CD4-positive, CD25-positive, alpha-beta regulatory T cell (primary cell): ENCODE measurements at regions not wholly inside any gene's neighbourhood (a gene's known extent, or its start where the extent isn't known, plus 50 kb on each side); places are given as distances from the start of the nearest gene placed in this dataset.

Experiments
- ATAC-seq, 2 donors: fragments of 150-1000 bp; cut with Tn5 transposase; one replicate each; pipeline ENCODE4 v1.10.0; 2021; ENCODE audit warnings: low read depth in 2 of 2, moderate number of reproducible peaks in 2 of 2, moderate library complexity in 1 of 2
- DNase-seq, 3 donors: peaks; one replicate each; pipeline versions ENCODE4 v3.0.0 to v3.0.0-alpha.2; 2012 to 2022; ENCODE audit warnings: mixed read lengths in 1 of 3
- H3K27ac ChIP-seq: one replicate; pipeline ENCODE4 v1.7.0; 2013; ENCODE audit warnings: mild to moderate bottlenecking, low read length; ENCODE audit not compliant: insufficient read depth, poor library complexity, severe bottlenecking
- H3K27me3 ChIP-seq: one replicate; pipeline ENCODE4 v1.7.0; 2013; ENCODE audit warnings: low read length; ENCODE audit not compliant: control insufficient read depth, insufficient read depth
- H3K36me3 ChIP-seq: one replicate; pipeline ENCODE4 v1.7.0; 2013; ENCODE audit warnings: mild to moderate bottlenecking, low read length, moderate library complexity; ENCODE audit not compliant: control insufficient read depth, insufficient read depth
- H3K4me1 ChIP-seq: 2 replicates; pipeline ENCODE4 v1.7.0; 2013; ENCODE audit warnings: mild to moderate bottlenecking, low read length; ENCODE audit not compliant: insufficient read depth, control insufficient read depth, poor library complexity, severe bottlenecking
- H3K4me3 ChIP-seq: one replicate; pipeline ENCODE4 v1.7.0; 2013; ENCODE audit warnings: low read depth, mild to moderate bottlenecking, low read length, moderate library complexity
- H3K9me3 ChIP-seq, 2 experiments: 1 replicate in 1 of 2; 2 replicates in 1 of 2; pipeline ENCODE4 v1.7.0; 2013; ENCODE audit warnings: low read length in 2 of 2, mild to moderate bottlenecking in 1 of 2, moderate library complexity in 1 of 2; ENCODE audit not compliant: control insufficient read depth in 2 of 2
- H3K27ac Mint-ChIP-seq, 3 donors: one replicate each; pipeline ENCODE4 v1.8.0; 2020 to 2022; ENCODE audit warnings: mild to moderate bottlenecking in 3 of 3, mixed read lengths in 3 of 3, moderate library complexity in 2 of 3
- H3K27me3 Mint-ChIP-seq: one replicate; pipeline ENCODE4 v1.8.0; 2022; ENCODE audit warnings: mild to moderate bottlenecking, mixed read lengths
- H3K36me3 Mint-ChIP-seq: one replicate; pipeline ENCODE4 v1.8.0; 2020; ENCODE audit warnings: mixed read lengths
- H3K4me1 Mint-ChIP-seq, 4 donors: one replicate each; pipeline ENCODE4 v1.8.0; 2020 to 2022; ENCODE audit warnings: mixed read lengths in 4 of 4, mild to moderate bottlenecking in 1 of 4
- H3K4me3 Mint-ChIP-seq, 4 donors: one replicate each; pipeline ENCODE4 v1.8.0; 2020 to 2022; ENCODE audit warnings: mild to moderate bottlenecking in 4 of 4, mixed read lengths in 4 of 4, moderate library complexity in 3 of 4
- H3K9me3 Mint-ChIP-seq, 7 donors: one replicate each; pipeline ENCODE4 v1.8.0; 2020 to 2022; ENCODE audit warnings: mixed read lengths in 7 of 7, mild to moderate bottlenecking in 3 of 7, moderate library complexity in 2 of 7

- Mint-ChIP-seq H3K4me1 (no peaks in the 10 kb centered on the region), H3K9me3 (no peaks in the 10 kb centered on the region), H3K4me3 (no peak overlapping the region), H3K27me3 (no peaks in the 10 kb centered on the region), H3K27ac (no peak overlapping the region), H3K36me3 (peaks cover 3% of the 10 kb centered on the region)
- Histone ChIP-seq H3K4me1 (no peaks in the 10 kb centered on the region), H3K4me3 (no peak overlapping the region), H3K9me3 (no peaks in the 10 kb centered on the region), H3K27me3 (no peaks in the 10 kb centered on the region), H3K36me3 (no peaks in the 10 kb centered on the region), H3K27ac (no peak overlapping the region)
- no peak for DNase-seq
- no peak for ATAC-seq
These were observed 363.0 kb downstream of the SETD4 start for GRCh38 chr21:35697321-35697808.

GRCh38 chr21:35696644-35697043, 363.7 kb downstream of the SETD4 start:
- Mint-ChIP-seq H3K9me3 (peaks cover 0 to 1% (median 0%) of the 10 kb centered on the region in 7 donors), H3K36me3 (peaks cover 3% of the 10 kb centered on the region), H3K27me3 (peaks cover 4% of the 10 kb centered on the region), H3K27ac (no peak overlapping the region), H3K4me3 (no peak overlapping the region), H3K4me1 (no peaks in the 10 kb centered on the region)
- ATAC-seq = no peak
- Histone ChIP-seq H3K36me3 (no peaks in the 10 kb centered on the region), H3K9me3 (no peaks in the 10 kb centered on the region), H3K4me1 (no peaks in the 10 kb centered on the region), H3K4me3 (no peak overlapping the region), H3K27me3 (no peaks in the 10 kb centered on the region), H3K27ac (no peak overlapping the region)
- DNase-seq = no peak

- no peaks in the 10 kb centered on the region for H3K9me3 ChIP-seq
- no peak overlapping the region for H3K4me3 Mint-ChIP-seq
- no peak overlapping the region for H3K4me3 ChIP-seq
- no peak for DNase-seq
- H3K27ac Mint-ChIP-seq = no peak overlapping the region
- H3K27me3 ChIP-seq = peaks cover 9% of the 10 kb centered on the region
- no peak for ATAC-seq
- no peaks in the 10 kb centered on the region for H3K4me1 Mint-ChIP-seq
- peaks cover 0 to 1% (median 0%) of the 10 kb centered on the region in 7 donors for H3K9me3 Mint-ChIP-seq
- no peaks in the 10 kb centered on the region for H3K36me3 ChIP-seq
- no peaks in the 10 kb centered on the region for H3K4me1 ChIP-seq
- H3K27me3 Mint-ChIP-seq = peaks cover 4% of the 10 kb centered on the region
- no peak overlapping the region for H3K27ac ChIP-seq
- no peaks in the 10 kb centered on the region for H3K36me3 Mint-ChIP-seq
These were observed 368.0 kb downstream of the SETD4 start for GRCh38 chr21:35692311-35692710.

GRCh38 chr21:35690436-35690835, 369.9 kb downstream of the SETD4 start:
- no peak for DNase-seq
- H3K36me3 ChIP-seq = no peaks in the 10 kb centered on the region
- no peaks in the 10 kb centered on the region for H3K9me3 ChIP-seq
- Mint-ChIP-seq H3K9me3 (peaks cover 0 to 1% (median 0%) of the 10 kb centered on the region in 7 donors), H3K36me3 (no peaks in the 10 kb centered on the region), H3K4me1 (no peaks in the 10 kb centered on the region), H3K4me3 (no peak overlapping the region), H3K27me3 (peaks cover 6% of the 10 kb centered on the region), H3K27ac (no peak overlapping the region)
- no peak for ATAC-seq
- peaks cover 11% of the 10 kb centered on the region for H3K27me3 ChIP-seq
- H3K27ac ChIP-seq = no peak overlapping the region
- no peak overlapping the region for H3K4me3 ChIP-seq
- no peaks in the 10 kb centered on the region for H3K4me1 ChIP-seq

GRCh38 chr21:35686156-35686555, 374.2 kb downstream of the SETD4 start:
- Mint-ChIP-seq H3K4me3 (no peak overlapping the region), H3K27ac (no peak overlapping the region), H3K9me3 (no peaks in the 10 kb centered on the region), H3K36me3 (no peaks in the 10 kb centered on the region), H3K4me1 (no peaks in the 10 kb centered on the region), H3K27me3 (peaks cover 20% of the 10 kb centered on the region)
- no peaks in the 10 kb centered on the region for H3K36me3 ChIP-seq
- no peaks in the 10 kb centered on the region for H3K9me3 ChIP-seq
- no peak overlapping the region for H3K27ac ChIP-seq
- no peaks in the 10 kb centered on the region for H3K4me1 ChIP-seq
- no peak overlapping the region for H3K4me3 ChIP-seq
- DNase-seq = no peak
- peaks cover 14% of the 10 kb centered on the region for H3K27me3 ChIP-seq
- ATAC-seq = no peak

GRCh38 chr21:35683664-35684304, 376.5 kb downstream of the SETD4 start:
- Mint-ChIP-seq H3K27ac (no peak overlapping the region), H3K36me3 (no peaks in the 10 kb centered on the region), H3K9me3 (peaks cover 0 to 1% (median 0%) of the 10 kb centered on the region in 7 donors), H3K4me3 (no peak overlapping the region), H3K27me3 (peaks cover 20% of the 10 kb centered on the region), H3K4me1 (no peaks in the 10 kb centered on the region)
- DNase-seq (no peak), ATAC-seq (no peak)
- Histone ChIP-seq H3K4me3 (no peak overlapping the region), H3K36me3 (no peaks in the 10 kb centered on the region), H3K27me3 (peaks cover 14% of the 10 kb centered on the region), H3K4me1 (no peaks in the 10 kb centered on the region), H3K9me3 (no peaks in the 10 kb centered on the region), H3K27ac (no peak overlapping the region)

GRCh38 chr21:35682904-35683549, 377.3 kb downstream of the SETD4 start:
- ATAC-seq (no peak), DNase-seq (no peak)
- peaks cover 0 to 4% (median 0%) of the 10 kb centered on the region in 7 donors for H3K9me3 Mint-ChIP-seq
- H3K27ac Mint-ChIP-seq = no peak overlapping the region
- no peak overlapping the region for H3K4me3 Mint-ChIP-seq
- Histone ChIP-seq H3K9me3 (no peaks in the 10 kb centered on the region), H3K4me1 (no peaks in the 10 kb centered on the region), H3K27ac (no peak overlapping the region), H3K4me3 (no peak overlapping the region), H3K36me3 (no peaks in the 10 kb centered on the region), H3K27me3 (peaks cover 11% of the 10 kb centered on the region)
- H3K36me3 Mint-ChIP-seq = no peaks in the 10 kb centered on the region
- H3K27me3 Mint-ChIP-seq = peaks cover 20% of the 10 kb centered on the region
- H3K4me1 Mint-ChIP-seq = no peaks in the 10 kb centered on the region

GRCh38 chr21:35681946-35682345, 378.4 kb downstream of the SETD4 start:
- Histone ChIP-seq H3K36me3 (no peaks in the 10 kb centered on the region), H3K27ac (no peak overlapping the region), H3K4me1 (no peaks in the 10 kb centered on the region), H3K4me3 (no peak overlapping the region), H3K9me3 (no peaks in the 10 kb centered on the region), H3K27me3 (peaks cover 5% of the 10 kb centered on the region)
- peaks cover 0 to 4% (median 0%) of the 10 kb centered on the region in 7 donors for H3K9me3 Mint-ChIP-seq
- H3K36me3 Mint-ChIP-seq = no peaks in the 10 kb centered on the region
- no peak overlapping the region for H3K4me3 Mint-ChIP-seq
- H3K27me3 Mint-ChIP-seq = peaks cover 20% of the 10 kb centered on the region
- H3K4me1 Mint-ChIP-seq = no peaks in the 10 kb centered on the region
- DNase-seq = no peak
- ATAC-seq = no peak
- no peak overlapping the region for H3K27ac Mint-ChIP-seq
